Stimulated activated naive B cell treated with anti-CD40 and anti-IgM and Interleukin-4, amounts not matched to agents 10 μg/mL and 1 μg/mL and 100 μg/mL, for 72 hours (primary cell): ENCODE measurements at regions not wholly inside any gene's neighbourhood (a gene's known extent, or its start where the extent isn't known, plus 50 kb on each side); places are given as distances from the start of the nearest gene placed in this dataset.
A peak's percentile ranks its signal among the peaks of the same experiment; 100 is the strongest.
"Not testable (repeated sequence)": the region's sequence is repeated elsewhere in the genome, so short reads cannot be mapped to it uniquely, and the experiment has no call there.

Experiments
- ATAC-seq, 2 donors: fragments of 150-1000 bp; cut with Tn5 transposase; replicated peaks; 2 replicates each; pipeline ENCODE4 v1.10.0; 2021; ENCODE audit warnings: moderate library complexity in 1 of 2
- DNase-seq: peaks from one replicate; pipeline ENCODE4 v3.0.0; 2021
- H3K27ac Mint-ChIP-seq: one replicate; pipeline ENCODE4 v1.8.0; 2022; ENCODE audit warnings: mild to moderate bottlenecking, mixed read lengths
- H3K27me3 Mint-ChIP-seq, 2 donors: one replicate each; pipeline ENCODE4 v1.8.0; 2022; ENCODE audit warnings: mixed read lengths in 2 of 2
- H3K36me3 Mint-ChIP-seq, 2 donors: one replicate each; pipeline ENCODE4 v1.8.0; 2022; ENCODE audit warnings: mixed read lengths in 2 of 2, mild to moderate bottlenecking in 1 of 2
- H3K4me1 Mint-ChIP-seq, 2 donors: one replicate each; pipeline ENCODE4 v1.8.0; 2022; ENCODE audit warnings: mixed read lengths in 2 of 2, mild to moderate bottlenecking in 1 of 2
- H3K4me3 Mint-ChIP-seq, 2 donors: one replicate each; pipeline ENCODE4 v1.8.0; 2022; ENCODE audit warnings: mild to moderate bottlenecking in 2 of 2, mixed read lengths in 2 of 2, moderate library complexity in 1 of 2
- H3K9me3 Mint-ChIP-seq, 2 donors: one replicate each; pipeline ENCODE4 v1.8.0; 2022; ENCODE audit warnings: mixed read lengths in 2 of 2, mild to moderate bottlenecking in 1 of 2

- Mint-ChIP-seq H3K27me3 (peaks cover 38 to 48% of the 10 kb centered on the region in 2 donors), H3K36me3 (no peaks in the 10 kb centered on the region)
- DNase-seq: no peak
These were observed 103.1 kb downstream of the ZNF467 start for GRCh38 chr7:149670288-149670687.

GRCh38 chr7:149669121-149669818 lies 104.1 kb downstream of the ZNF467 start:
- Mint-ChIP-seq H3K27me3 (peaks cover 45 to 49% of the 10 kb centered on the region in 2 donors), H3K4me1 (peaks cover 0 to 1% of the 10 kb centered on the region in 2 donors), H3K4me3 (no peak overlapping the region), H3K9me3 (no peaks in the 10 kb centered on the region), H3K36me3 (no peaks in the 10 kb centered on the region), H3K27ac (no peak overlapping the region)
- peak in 1 of 2 donors; percentile 39 for ATAC-seq
- DNase-seq: no peak

More at GRCh38 chr7:149670288-149670687, 103.1 kb downstream of the ZNF467 start:
- ATAC-seq: no peak
- H3K4me3 Mint-ChIP-seq: no peak overlapping the region
- no peak overlapping the region for H3K27ac Mint-ChIP-seq
- peaks cover 0 to 1% of the 10 kb centered on the region in 2 donors for H3K4me1 Mint-ChIP-seq
- no peaks in the 10 kb centered on the region for H3K9me3 Mint-ChIP-seq

- Mint-ChIP-seq H3K4me3 (no peak overlapping the region), H3K9me3 (peaks cover 0 to 10% of the 10 kb centered on the region in 2 donors), H3K27ac (no peak overlapping the region), H3K27me3 (peaks cover 57 to 61% of the 10 kb centered on the region in 2 donors), H3K4me1 (peaks cover 0 to 1% of the 10 kb centered on the region in 2 donors), H3K36me3 (peaks cover 0 to 2% of the 10 kb centered on the region in 2 donors)
- DNase-seq (no peak), ATAC-seq (no peak)
These were observed 106.9 kb downstream of the ZNF467 start for GRCh38 chr7:149666360-149666945.

GRCh38 chr7:149665618-149666017 lies 107.8 kb downstream of the ZNF467 start:
- not testable (repeated sequence) for H3K27ac Mint-ChIP-seq, H3K36me3 Mint-ChIP-seq, DNase-seq, H3K4me3 Mint-ChIP-seq, ATAC-seq, H3K4me1 Mint-ChIP-seq
- Mint-ChIP-seq H3K9me3 (peaks cover 0 to 12% of the 10 kb centered on the region in 2 donors), H3K27me3 (peaks cover 60 to 61% of the 10 kb centered on the region in 2 donors)

GRCh38 chr7:149664666-149665065 lies 108.7 kb downstream of the ZNF467 start:
- Mint-ChIP-seq H3K4me3 (no peak overlapping the region), H3K4me1 (no peaks in the 10 kb centered on the region), H3K27ac (no peak overlapping the region), H3K36me3 (peaks cover 0 to 2% of the 10 kb centered on the region in 2 donors), H3K9me3 (peaks cover 0 to 13% of the 10 kb centered on the region in 2 donors), H3K27me3 (peaks cover 59 to 62% of the 10 kb centered on the region in 2 donors)
- DNase-seq (no peak), ATAC-seq (no peak)

GRCh38 chr7:149664176-149664575 lies 109.2 kb downstream of the ZNF467 start:
- Mint-ChIP-seq H3K27ac (no peak overlapping the region), H3K4me1 (no peaks in the 10 kb centered on the region), H3K36me3 (peaks cover 0 to 2% of the 10 kb centered on the region in 2 donors), H3K27me3 (peaks cover 59 to 67% of the 10 kb centered on the region in 2 donors), H3K9me3 (peaks cover 0 to 13% of the 10 kb centered on the region in 2 donors), H3K4me3 (no peak overlapping the region)
- DNase-seq (no peak), ATAC-seq (no peak)

GRCh38 chr7:149662591-149663095 lies 110.7 kb downstream of the ZNF467 start:
- DNase-seq (peak; percentile 24), ATAC-seq (peak; percentile 70 to 90)
- Mint-ChIP-seq H3K4me1 (no peaks in the 10 kb centered on the region), H3K36me3 (peaks cover 0 to 2% of the 10 kb centered on the region in 2 donors), H3K27ac (no peak overlapping the region), H3K27me3 (peaks cover 56 to 77% of the 10 kb centered on the region in 2 donors), H3K4me3 (no peak overlapping the region), H3K9me3 (peaks cover 0 to 13% of the 10 kb centered on the region in 2 donors)

- H3K9me3 Mint-ChIP-seq: peaks cover 24 to 26% of the 10 kb centered on the region in 2 donors
- peaks cover 34 to 56% of the 10 kb centered on the region in 2 donors for H3K27me3 Mint-ChIP-seq
- H3K4me3 Mint-ChIP-seq: no peak overlapping the region
- no peak overlapping the region for H3K27ac Mint-ChIP-seq
- peaks cover 0 to 7% of the 10 kb centered on the region in 2 donors for H3K36me3 Mint-ChIP-seq
- DNase-seq (no peak), ATAC-seq (no peak)
- H3K4me1 Mint-ChIP-seq: no peaks in the 10 kb centered on the region
These were observed 117.6 kb downstream of the ZNF467 start for GRCh38 chr7:149655784-149656183.

- ATAC-seq: no peak
- Mint-ChIP-seq H3K9me3 (peaks cover 22 to 26% of the 10 kb centered on the region in 2 donors), H3K27me3 (peaks cover 32 to 56% of the 10 kb centered on the region in 2 donors), H3K27ac (no peak overlapping the region), H3K4me3 (no peak overlapping the region), H3K4me1 (no peaks in the 10 kb centered on the region), H3K36me3 (peaks cover 0 to 7% of the 10 kb centered on the region in 2 donors)
- DNase-seq: no peak
These were observed 118.8 kb downstream of the ZNF467 start for GRCh38 chr7:149654588-149654987.

GRCh38 chr7:149650190-149650589 lies 123.2 kb downstream of the ZNF467 start:
- DNase-seq, ATAC-seq, H3K36me3 Mint-ChIP-seq, H3K27ac Mint-ChIP-seq, H3K4me3 Mint-ChIP-seq, H3K4me1 Mint-ChIP-seq: not testable (repeated sequence)
- H3K27me3 Mint-ChIP-seq: peaks cover 43 to 57% of the 10 kb centered on the region in 2 donors
- H3K9me3 Mint-ChIP-seq: peaks cover 22 to 26% of the 10 kb centered on the region in 2 donors

GRCh38 chr7:149644754-149645153 lies 128.6 kb downstream of the ZNF467 start:
- Mint-ChIP-seq H3K9me3 (no peaks in the 10 kb centered on the region), H3K4me3 (no peak overlapping the region), H3K27me3 (peaks cover 17 to 20% of the 10 kb centered on the region in 2 donors), H3K27ac (no peak overlapping the region), H3K36me3 (no peaks in the 10 kb centered on the region), H3K4me1 (no peaks in the 10 kb centered on the region)
- DNase-seq (no peak), ATAC-seq (no peak)

- H3K4me1 Mint-ChIP-seq: no peaks in the 10 kb centered on the region
- ATAC-seq (no peak), DNase-seq (no peak)
- no peaks in the 10 kb centered on the region for H3K9me3 Mint-ChIP-seq
- H3K4me3 Mint-ChIP-seq: no peak overlapping the region
- peaks cover 15 to 22% of the 10 kb centered on the region in 2 donors for H3K27me3 Mint-ChIP-seq
- H3K27ac Mint-ChIP-seq: no peak overlapping the region
- H3K36me3 Mint-ChIP-seq: no peaks in the 10 kb centered on the region
These were observed 130.8 kb downstream of the ZNF467 start for GRCh38 chr7:149642589-149642988.

GRCh38 chr7:149638566-149639320 lies 134.6 kb downstream of the ZNF467 start:
- no peaks in the 10 kb centered on the region for H3K9me3 Mint-ChIP-seq
- DNase-seq: no peak
- H3K4me1 Mint-ChIP-seq: no peaks in the 10 kb centered on the region
- H3K27ac Mint-ChIP-seq: no peak overlapping the region
- peaks cover 19 to 36% of the 10 kb centered on the region in 2 donors for H3K27me3 Mint-ChIP-seq
- no peaks in the 10 kb centered on the region for H3K36me3 Mint-ChIP-seq
- no peak overlapping the region for H3K4me3 Mint-ChIP-seq
- no peak for ATAC-seq

GRCh38 chr7:149637911-149638565 lies 135.3 kb downstream of the ZNF467 start:
- H3K4me3 Mint-ChIP-seq: no peak overlapping the region

More at GRCh38 chr7:149637911-149638565, 135.3 kb downstream of the ZNF467 start:
- Mint-ChIP-seq H3K4me1 (no peaks in the 10 kb centered on the region), H3K36me3 (no peaks in the 10 kb centered on the region), H3K9me3 (no peaks in the 10 kb centered on the region), H3K27ac (no peak overlapping the region), H3K27me3 (peaks cover 19 to 40% of the 10 kb centered on the region in 2 donors)
- ATAC-seq (no peak), DNase-seq (no peak)
